ENCODE measurements at regions not wholly inside any gene's neighbourhood (a gene's known extent, or its start where the extent isn't known, plus 50 kb on each side); places are given as distances from the start of the nearest gene placed in this dataset.
"Not testable (repeated sequence)": the region's sequence is repeated elsewhere in the genome, so short reads cannot be mapped to it uniquely, and the experiment has no call there.

- Mint-ChIP-seq H3K27me3 (no peaks in the 10 kb centered on the region), H3K36me3 (no peaks in the 10 kb centered on the region), H3K27ac (no peak overlapping the region), H3K9me3 (peaks cover 5 to 17% (median 10%) of the 10 kb centered on the region in 3 donors), H3K4me1 (no peaks in the 10 kb centered on the region), H3K4me3 (no peak overlapping the region)
- Histone ChIP-seq H3K27me3 (replicated peaks in 1 of 2; ENCODE audit: control insufficient read depth in 2 of 2, extremely low read depth in 1 of 2, insufficient read depth in 2 of 2, low read length in 1 of 2) (no peaks in the 10 kb centered on the region), H3K36me3 (ENCODE audit: control insufficient read depth in 2 of 2, extremely low read depth in 1 of 2, insufficient read depth in 1 of 2, low read length in 1 of 2) (no peaks in the 10 kb centered on the region), H3K27ac (ENCODE audit: low read length) (no peak overlapping the region), H3K4me1 (ENCODE audit: control insufficient read depth in 1 of 2, extremely low read depth in 1 of 2, insufficient read depth in 2 of 2, low read length in 2 of 2) (no peaks in the 10 kb centered on the region), H3K4me3 (ENCODE audit: control insufficient read depth in 1 of 2, extremely low read depth in 1 of 2, low read length in 1 of 2) (no peak overlapping the region), H3K9me3 (no peaks in the 10 kb centered on the region)
- WGBS (ENCODE audit: insufficient coverage): 63% methylated on average over 5 of the region's 6 CpGs
- ATAC-seq (replicated peaks in 1 of 4) (no peak), DNase-seq (no peak)
- POLR2A ChIA-PET: no interaction called here
- CTCF ChIA-PET: no interaction called here
Measured at GRCh38 chr9:118659011-118659410, 710.2 kb downstream of the BRINP1 start.

GRCh38 chr9:118665226-118665919 is 703.9 kb downstream of the BRINP1 start:
- Histone ChIP-seq H3K27ac (ENCODE audit: low read length) (no peak overlapping the region), H3K9me3 (no peaks in the 10 kb centered on the region), H3K36me3 (ENCODE audit: control insufficient read depth in 2 of 2, extremely low read depth in 1 of 2, insufficient read depth in 1 of 2, low read length in 1 of 2) (no peaks in the 10 kb centered on the region), H3K4me1 (ENCODE audit: control insufficient read depth in 1 of 2, extremely low read depth in 1 of 2, insufficient read depth in 2 of 2, low read length in 2 of 2) (no peaks in the 10 kb centered on the region), H3K27me3 (replicated peaks in 1 of 2; ENCODE audit: control insufficient read depth in 2 of 2, extremely low read depth in 1 of 2, insufficient read depth in 2 of 2, low read length in 1 of 2) (no peaks in the 10 kb centered on the region), H3K4me3 (ENCODE audit: control insufficient read depth in 1 of 2, extremely low read depth in 1 of 2, low read length in 1 of 2) (no peak overlapping the region)
- ATAC-seq (replicated peaks in 1 of 4): no peak
- no peak for DNase-seq
- POLR2A ChIA-PET: no interaction called here
- no CpG with 5 or more reads among the region's 4 CpGs for WGBS (ENCODE audit: insufficient coverage)
- Mint-ChIP-seq H3K36me3 (no peaks in the 10 kb centered on the region), H3K9me3 (peaks cover 0 to 10% (median 3%) of the 10 kb centered on the region in 3 donors), H3K27me3 (no peaks in the 10 kb centered on the region), H3K4me3 (no peak overlapping the region), H3K27ac (no peak overlapping the region), H3K4me1 (no peaks in the 10 kb centered on the region)
- CTCF ChIA-PET: no interaction called here

- CTCF ChIA-PET: no interaction called here
- no peak for ATAC-seq (replicated peaks in 1 of 4)
Measured at GRCh38 chr9:118670011-118670953, 699.0 kb downstream of the BRINP1 start.

GRCh38 chr9:118674942-118675341 is 694.3 kb downstream of the BRINP1 start:
- H3K4me1 Mint-ChIP-seq: no peaks in the 10 kb centered on the region
- H3K4me3 Mint-ChIP-seq: no peak overlapping the region
- H3K36me3 Mint-ChIP-seq: no peaks in the 10 kb centered on the region
- no peak overlapping the region for H3K27ac Mint-ChIP-seq
- Histone ChIP-seq H3K4me1 (ENCODE audit: control insufficient read depth in 1 of 2, extremely low read depth in 1 of 2, insufficient read depth in 2 of 2, low read length in 2 of 2) (no peaks in the 10 kb centered on the region), H3K27ac (ENCODE audit: low read length) (no peak overlapping the region), H3K27me3 (replicated peaks in 1 of 2; ENCODE audit: control insufficient read depth in 2 of 2, extremely low read depth in 1 of 2, insufficient read depth in 2 of 2, low read length in 1 of 2) (no peaks in the 10 kb centered on the region), H3K36me3 (ENCODE audit: control insufficient read depth in 2 of 2, extremely low read depth in 1 of 2, insufficient read depth in 1 of 2, low read length in 1 of 2) (no peaks in the 10 kb centered on the region), H3K4me3 (ENCODE audit: control insufficient read depth in 1 of 2, extremely low read depth in 1 of 2, low read length in 1 of 2) (no peak overlapping the region), H3K9me3 (no peaks in the 10 kb centered on the region)
- ATAC-seq (replicated peaks in 1 of 4) (no peak), DNase-seq (no peak)
- peaks cover 0 to 3% (median 2%) of the 10 kb centered on the region in 3 donors for H3K9me3 Mint-ChIP-seq
- no CpG with 5 or more reads among the region's 5 CpGs for WGBS (ENCODE audit: insufficient coverage)
- ChIA-PET POLR2A (no interaction called here), CTCF (no interaction called here)
- H3K27me3 Mint-ChIP-seq: no peaks in the 10 kb centered on the region

More at GRCh38 chr9:118670011-118670953, 699.0 kb downstream of the BRINP1 start:
- H3K36me3 Mint-ChIP-seq: no peaks in the 10 kb centered on the region
- H3K9me3 ChIP-seq: no peaks in the 10 kb centered on the region
- peaks cover 0 to 10% (median 0%) of the 10 kb centered on the region in 3 donors for H3K9me3 Mint-ChIP-seq
- H3K36me3 ChIP-seq (ENCODE audit: control insufficient read depth in 2 of 2, extremely low read depth in 1 of 2, insufficient read depth in 1 of 2, low read length in 1 of 2): no peaks in the 10 kb centered on the region
- H3K27ac ChIP-seq (ENCODE audit: low read length): no peak overlapping the region
- H3K27ac Mint-ChIP-seq: no peak overlapping the region
- 70% methylated on average over 2 of the region's 11 CpGs for WGBS (ENCODE audit: insufficient coverage)
- no peaks in the 10 kb centered on the region for H3K4me1 Mint-ChIP-seq
- H3K27me3 Mint-ChIP-seq: no peaks in the 10 kb centered on the region
- no peaks in the 10 kb centered on the region for H3K4me1 ChIP-seq (ENCODE audit: control insufficient read depth in 1 of 2, extremely low read depth in 1 of 2, insufficient read depth in 2 of 2, low read length in 2 of 2)
- DNase-seq: no peak
- POLR2A ChIA-PET: interaction anchor here in 1 of 2 donors (0.5 kb wide), 1 partner anchor 14 kb away, joined by 3 read pairs; no protein-coding TSS in a partner anchor
- H3K27me3 ChIP-seq (replicated peaks in 1 of 2; ENCODE audit: control insufficient read depth in 2 of 2, extremely low read depth in 1 of 2, insufficient read depth in 2 of 2, low read length in 1 of 2): no peaks in the 10 kb centered on the region
- no peak overlapping the region for H3K4me3 ChIP-seq (ENCODE audit: control insufficient read depth in 1 of 2, extremely low read depth in 1 of 2, low read length in 1 of 2)
- H3K4me3 Mint-ChIP-seq: no peak overlapping the region

- H3K4me1 Mint-ChIP-seq; H3K4me3 ChIP-seq (ENCODE audit: control insufficient read depth in 1 of 2, extremely low read depth in 1 of 2, low read length in 1 of 2); H3K27me3 ChIP-seq (replicated peaks in 1 of 2; ENCODE audit: control insufficient read depth in 2 of 2, extremely low read depth in 1 of 2, insufficient read depth in 2 of 2, low read length in 1 of 2); H3K27ac Mint-ChIP-seq; H3K4me3 Mint-ChIP-seq; H3K36me3 ChIP-seq (ENCODE audit: control insufficient read depth in 2 of 2, extremely low read depth in 1 of 2, insufficient read depth in 1 of 2, low read length in 1 of 2); H3K36me3 Mint-ChIP-seq; H3K4me1 ChIP-seq (ENCODE audit: control insufficient read depth in 1 of 2, extremely low read depth in 1 of 2, insufficient read depth in 2 of 2, low read length in 2 of 2); CTCF ChIA-PET; POLR2A ChIA-PET; H3K27ac ChIP-seq (ENCODE audit: low read length); DNase-seq; H3K9me3 ChIP-seq; H3K27me3 Mint-ChIP-seq; ATAC-seq (replicated peaks in 1 of 4); H3K9me3 Mint-ChIP-seq: not testable (repeated sequence)
- WGBS (ENCODE audit: insufficient coverage): 100% methylated on average over 1 of the region's 47 CpGs
Measured at GRCh38 chr9:118677936-118678653, 691.1 kb downstream of the BRINP1 start.

GRCh38 chr9:118686959-118687358 is 682.3 kb downstream of the BRINP1 start:
- Histone ChIP-seq H3K27me3 (replicated peaks in 1 of 2; ENCODE audit: control insufficient read depth in 2 of 2, extremely low read depth in 1 of 2, insufficient read depth in 2 of 2, low read length in 1 of 2) (no peaks in the 10 kb centered on the region), H3K9me3 (no peaks in the 10 kb centered on the region), H3K4me1 (ENCODE audit: control insufficient read depth in 1 of 2, extremely low read depth in 1 of 2, insufficient read depth in 2 of 2, low read length in 2 of 2) (no peaks in the 10 kb centered on the region), H3K36me3 (ENCODE audit: control insufficient read depth in 2 of 2, extremely low read depth in 1 of 2, insufficient read depth in 1 of 2, low read length in 1 of 2) (no peaks in the 10 kb centered on the region), H3K27ac (ENCODE audit: low read length) (no peak overlapping the region), H3K4me3 (ENCODE audit: control insufficient read depth in 1 of 2, extremely low read depth in 1 of 2, low read length in 1 of 2) (no peak overlapping the region)
- POLR2A ChIA-PET: no interaction called here
- H3K4me1 Mint-ChIP-seq: no peaks in the 10 kb centered on the region
- H3K27ac Mint-ChIP-seq: no peak overlapping the region
- 61% methylated on average over 4 of the region's 5 CpGs for WGBS (ENCODE audit: insufficient coverage)
- peaks cover 3 to 17% (median 7%) of the 10 kb centered on the region in 3 donors for H3K9me3 Mint-ChIP-seq
- CTCF ChIA-PET: no interaction called here
- DNase-seq: no peak
- H3K4me3 Mint-ChIP-seq: no peak overlapping the region
- H3K27me3 Mint-ChIP-seq: no peaks in the 10 kb centered on the region
- ATAC-seq (replicated peaks in 1 of 4): no peak
- H3K36me3 Mint-ChIP-seq: no peaks in the 10 kb centered on the region

Measured in T-cell (primary cell).